Activated naive CD8-positive, alpha-beta T cell (primary cell): ENCODE measurements at regions not wholly inside any gene's neighbourhood (a gene's known extent, or its start where the extent isn't known, plus 50 kb on each side); places are given as distances from the start of the nearest gene placed in this dataset.

Source experiments
- H3K27ac Mint-ChIP-seq: one replicate; pipeline ENCODE4 v1.8.0; 2021; ENCODE audit warnings: mixed read lengths
- H3K27me3 Mint-ChIP-seq: one replicate; pipeline ENCODE4 v1.8.0; 2021; ENCODE audit warnings: mixed read lengths
- H3K36me3 Mint-ChIP-seq: one replicate; pipeline ENCODE4 v1.8.0; 2021; ENCODE audit warnings: mixed read lengths
- H3K4me1 Mint-ChIP-seq: one replicate; pipeline ENCODE4 v1.8.0; 2021; ENCODE audit warnings: low read depth, mixed read lengths
- H3K4me3 Mint-ChIP-seq: one replicate; pipeline ENCODE4 v1.8.0; 2021; ENCODE audit warnings: mild to moderate bottlenecking, mixed read lengths
- H3K9me3 Mint-ChIP-seq: one replicate; pipeline ENCODE4 v1.8.0; 2021; ENCODE audit warnings: low read depth, mixed read lengths

GRCh38 chr13:21967871-21968270 lies 297.0 kb downstream of the FGF9 start:
- no peaks in the 10 kb centered on the region for H3K9me3 Mint-ChIP-seq
- H3K4me3 Mint-ChIP-seq, result no peak overlapping the region
- H3K27ac Mint-ChIP-seq, result no peak overlapping the region
- H3K27me3 Mint-ChIP-seq, result peaks cover 3% of the 10 kb centered on the region
- H3K4me1 Mint-ChIP-seq, result peaks cover 3% of the 10 kb centered on the region
- no peaks in the 10 kb centered on the region for H3K36me3 Mint-ChIP-seq

- no peak overlapping the region for H3K27ac Mint-ChIP-seq
- peaks cover 3% of the 10 kb centered on the region for H3K4me1 Mint-ChIP-seq
- H3K4me3 Mint-ChIP-seq, result no peak overlapping the region
- peaks cover 3% of the 10 kb centered on the region for H3K27me3 Mint-ChIP-seq
- no peaks in the 10 kb centered on the region for H3K36me3 Mint-ChIP-seq
- H3K9me3 Mint-ChIP-seq, result no peaks in the 10 kb centered on the region
These were observed 299.3 kb downstream of the FGF9 start for GRCh38 chr13:21970172-21970571.

- Mint-ChIP-seq H3K27me3 (peaks cover 3% of the 10 kb centered on the region), H3K4me3 (no peak overlapping the region), H3K27ac (no peak overlapping the region), H3K4me1 (peaks cover 3% of the 10 kb centered on the region), H3K9me3 (no peaks in the 10 kb centered on the region), H3K36me3 (no peaks in the 10 kb centered on the region)
These were observed 300.0 kb downstream of the FGF9 start for GRCh38 chr13:21970918-21971317.

- no peak overlapping the region for H3K4me3 Mint-ChIP-seq
- H3K27me3 Mint-ChIP-seq, result peaks cover 3% of the 10 kb centered on the region
- H3K9me3 Mint-ChIP-seq, result no peaks in the 10 kb centered on the region
- H3K4me1 Mint-ChIP-seq, result peaks cover 3% of the 10 kb centered on the region
- H3K27ac Mint-ChIP-seq, result no peak overlapping the region
- H3K36me3 Mint-ChIP-seq, result no peaks in the 10 kb centered on the region
These were observed 301.1 kb downstream of the FGF9 start for GRCh38 chr13:21971662-21972621.

GRCh38 chr13:21973437-21974125 lies 302.7 kb downstream of the FGF9 start:
- Mint-ChIP-seq H3K4me3 (no peak overlapping the region), H3K27ac (no peak overlapping the region), H3K27me3 (no peaks in the 10 kb centered on the region), H3K36me3 (no peaks in the 10 kb centered on the region), H3K9me3 (no peaks in the 10 kb centered on the region), H3K4me1 (no peaks in the 10 kb centered on the region)

GRCh38 chr13:21974741-21975140 lies 303.9 kb downstream of the FGF9 start:
- H3K27ac Mint-ChIP-seq, result no peak overlapping the region
- no peaks in the 10 kb centered on the region for H3K27me3 Mint-ChIP-seq
- no peaks in the 10 kb centered on the region for H3K9me3 Mint-ChIP-seq
- H3K36me3 Mint-ChIP-seq, result no peaks in the 10 kb centered on the region
- H3K4me3 Mint-ChIP-seq, result no peak overlapping the region
- H3K4me1 Mint-ChIP-seq, result no peaks in the 10 kb centered on the region

- Mint-ChIP-seq H3K36me3 (no peaks in the 10 kb centered on the region), H3K4me1 (no peaks in the 10 kb centered on the region), H3K4me3 (no peak overlapping the region), H3K9me3 (no peaks in the 10 kb centered on the region), H3K27me3 (no peaks in the 10 kb centered on the region), H3K27ac (no peak overlapping the region)
These were observed 305.3 kb downstream of the FGF9 start for GRCh38 chr13:21976159-21976558.

- Mint-ChIP-seq H3K27me3 (no peaks in the 10 kb centered on the region), H3K9me3 (no peaks in the 10 kb centered on the region), H3K27ac (no peak overlapping the region), H3K4me1 (no peaks in the 10 kb centered on the region), H3K4me3 (no peak overlapping the region), H3K36me3 (no peaks in the 10 kb centered on the region)
These were observed 308.4 kb downstream of the FGF9 start for GRCh38 chr13:21979161-21979806.

- Mint-ChIP-seq H3K4me1 (no peaks in the 10 kb centered on the region), H3K9me3 (no peaks in the 10 kb centered on the region), H3K27ac (no peak overlapping the region), H3K27me3 (no peaks in the 10 kb centered on the region), H3K4me3 (no peak overlapping the region), H3K36me3 (no peaks in the 10 kb centered on the region)
These were observed 309.2 kb downstream of the FGF9 start for GRCh38 chr13:21980049-21980448.

- Mint-ChIP-seq H3K36me3 (no peaks in the 10 kb centered on the region), H3K27me3 (no peaks in the 10 kb centered on the region), H3K4me1 (no peaks in the 10 kb centered on the region), H3K27ac (no peak overlapping the region), H3K4me3 (no peak overlapping the region), H3K9me3 (no peaks in the 10 kb centered on the region)
These were observed 313.3 kb downstream of the FGF9 start for GRCh38 chr13:21984156-21984555.

- no peak overlapping the region for H3K27ac Mint-ChIP-seq
- no peaks in the 10 kb centered on the region for H3K36me3 Mint-ChIP-seq
- H3K4me1 Mint-ChIP-seq, result no peaks in the 10 kb centered on the region
- no peaks in the 10 kb centered on the region for H3K27me3 Mint-ChIP-seq
- H3K9me3 Mint-ChIP-seq, result no peaks in the 10 kb centered on the region
- H3K4me3 Mint-ChIP-seq, result no peak overlapping the region
These were observed 315.7 kb downstream of the FGF9 start for GRCh38 chr13:21986602-21987001.

GRCh38 chr13:21987793-21988192 lies 316.9 kb downstream of the FGF9 start:
- H3K9me3 Mint-ChIP-seq, result no peaks in the 10 kb centered on the region
- no peak overlapping the region for H3K4me3 Mint-ChIP-seq
- no peaks in the 10 kb centered on the region for H3K4me1 Mint-ChIP-seq
- H3K36me3 Mint-ChIP-seq, result no peaks in the 10 kb centered on the region
- H3K27me3 Mint-ChIP-seq, result no peaks in the 10 kb centered on the region
- no peak overlapping the region for H3K27ac Mint-ChIP-seq

- no peaks in the 10 kb centered on the region for H3K9me3 Mint-ChIP-seq
- no peaks in the 10 kb centered on the region for H3K4me1 Mint-ChIP-seq
- H3K4me3 Mint-ChIP-seq, result no peak overlapping the region
- no peaks in the 10 kb centered on the region for H3K27me3 Mint-ChIP-seq
- no peak overlapping the region for H3K27ac Mint-ChIP-seq
- H3K36me3 Mint-ChIP-seq, result no peaks in the 10 kb centered on the region
These were observed 317.8 kb downstream of the FGF9 start for GRCh38 chr13:21988624-21989023.

- Mint-ChIP-seq H3K4me3 (no peak overlapping the region), H3K27me3 (peaks cover 10% of the 10 kb centered on the region), H3K27ac (no peak overlapping the region), H3K36me3 (peaks cover 3% of the 10 kb centered on the region), H3K9me3 (no peaks in the 10 kb centered on the region), H3K4me1 (peaks cover 1% of the 10 kb centered on the region)
These were observed 325.2 kb downstream of the FGF9 start for GRCh38 chr13:21996049-21996448.

GRCh38 chr13:21997726-21998125 lies 326.9 kb downstream of the FGF9 start:
- Mint-ChIP-seq H3K27ac (no peak overlapping the region), H3K36me3 (peaks cover 3% of the 10 kb centered on the region), H3K27me3 (peaks cover 11% of the 10 kb centered on the region), H3K9me3 (no peaks in the 10 kb centered on the region), H3K4me1 (peaks cover 1% of the 10 kb centered on the region), H3K4me3 (no peak overlapping the region)
